Uterus (tissue), 3 donors: ENCODE measurements at regions not wholly inside any gene's neighbourhood (a gene's known extent, or its start where the extent isn't known, plus 50 kb on each side); places are given as distances from the start of the nearest gene placed in this dataset.
"Not testable (repeated sequence)": the region's sequence is repeated elsewhere in the genome, so short reads cannot be mapped to it uniquely, and the experiment has no call there.

Experiments used
- DNase-seq, 2 donors: peaks; one replicate each; pipeline ENCODE4 v3.0.0-alpha.2; 2019 to 2020
- H3K27ac ChIP-seq, 2 donors: fragments of 200-600 bp; sonication (generic); 1 replicate in 1 of 2; 2 replicates in 1 of 2; pipeline ENCODE4 v1.5.1; 2016 to 2018
- H3K27me3 ChIP-seq, 2 donors: fragments of 200-600 bp; sonication (generic); one replicate each; pipeline ENCODE4 v1.5.1; 2018 to 2019; ENCODE audit warnings: control low read depth in 1 of 2
- H3K36me3 ChIP-seq, 2 donors: fragments of 200-600 bp; sonication (generic); one replicate each; pipeline ENCODE4 v1.5.1; 2019; ENCODE audit warnings: control low read depth in 1 of 2
- H3K4me1 ChIP-seq, 2 donors: fragments of 200-600 bp; sonication (generic); one replicate each; pipeline ENCODE4 v1.5.1; 2018 to 2019; ENCODE audit warnings: control low read depth in 1 of 2
- H3K4me3 ChIP-seq, 2 donors: fragments of 200-600 bp; sonication (generic); 1 replicate in 1 of 2; 2 replicates in 1 of 2; pipeline ENCODE4 v1.5.1; 2018 to 2019; ENCODE audit warnings: mild to moderate bottlenecking in 1 of 2
- H3K9me3 ChIP-seq, 2 donors: fragments of 200-600 bp; sonication (generic); one replicate each; pipeline ENCODE4 v1.5.1; 2019; ENCODE audit warnings: control low read depth in 1 of 2
- POLR2A ChIP-seq, 2 donors: fragments of 450-650 bp; IDR thresholded peaks; one replicate each; pipeline ENCODE4 v1.6.1; 2016; ENCODE audit warnings: antibody characterized with exemption in 2 of 2, mild to moderate bottlenecking in 1 of 2, moderate library complexity in 1 of 2
- intact Hi-C: fragments of 100-400 bp; cut with DNase I; formaldehyde crosslinking; loops from one replicate; pipeline ENCODE4 v1.15.1; 2023; ENCODE audit warnings: low total_unique reads
- TF ChIP-seq, protein P1 (sequence below), 4 experiments: fragments of 200-600 bp in 2 of 4; fragments of 450-650 bp in 2 of 4; sonication (generic) in 2 of 4; IDR thresholded peaks; one replicate each; pipeline ENCODE4 v1.5.1; 2016 to 2019; ENCODE audit warnings: antibody characterized with exemption in 4 of 4, mild to moderate bottlenecking in 2 of 4, moderate library complexity in 1 of 4
- donor health status: DM: yes; HTN: yes; CAD: no.

GRCh38 chr12:20003252-20003651, 365.1 kb upstream of the PDE3A start:
- DNase-seq = no peak
- Histone ChIP-seq H3K27me3 (no peaks in the 10 kb centered on the region), H3K9me3 (no peaks in the 10 kb centered on the region), H3K27ac (no peak overlapping the region), H3K4me3 (no peak overlapping the region), H3K36me3 (no peaks in the 10 kb centered on the region), H3K4me1 (no peaks in the 10 kb centered on the region)
- intact Hi-C loops = no loop called here
- no peak for TF ChIP-seq POLR2A (IDR thresholded peaks at IDR 0.05)
- TF ChIP-seq, protein P1, sequence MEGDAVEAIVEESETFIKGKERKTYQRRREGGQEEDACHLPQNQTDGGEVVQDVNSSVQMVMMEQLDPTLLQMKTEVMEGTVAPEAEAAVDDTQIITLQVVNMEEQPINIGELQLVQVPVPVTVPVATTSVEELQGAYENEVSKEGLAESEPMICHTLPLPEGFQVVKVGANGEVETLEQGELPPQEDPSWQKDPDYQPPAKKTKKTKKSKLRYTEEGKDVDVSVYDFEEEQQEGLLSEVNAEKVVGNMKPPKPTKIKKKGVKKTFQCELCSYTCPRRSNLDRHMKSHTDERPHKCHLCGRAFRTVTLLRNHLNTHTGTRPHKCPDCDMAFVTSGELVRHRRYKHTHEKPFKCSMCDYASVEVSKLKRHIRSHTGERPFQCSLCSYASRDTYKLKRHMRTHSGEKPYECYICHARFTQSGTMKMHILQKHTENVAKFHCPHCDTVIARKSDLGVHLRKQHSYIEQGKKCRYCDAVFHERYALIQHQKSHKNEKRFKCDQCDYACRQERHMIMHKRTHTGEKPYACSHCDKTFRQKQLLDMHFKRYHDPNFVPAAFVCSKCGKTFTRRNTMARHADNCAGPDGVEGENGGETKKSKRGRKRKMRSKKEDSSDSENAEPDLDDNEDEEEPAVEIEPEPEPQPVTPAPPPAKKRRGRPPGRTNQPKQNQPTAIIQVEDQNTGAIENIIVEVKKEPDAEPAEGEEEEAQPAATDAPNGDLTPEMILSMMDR (IDR thresholded peaks at IDR 0.05) = no peak

- Histone ChIP-seq H3K36me3 (no peaks in the 10 kb centered on the region), H3K4me3 (no peak overlapping the region), H3K27me3 (no peaks in the 10 kb centered on the region), H3K9me3 (no peaks in the 10 kb centered on the region), H3K4me1 (no peaks in the 10 kb centered on the region), H3K27ac (no peak overlapping the region)
- TF ChIP-seq POLR2A (IDR thresholded peaks at IDR 0.05) = no peak
- TF ChIP-seq, protein P1 (IDR thresholded peaks at IDR 0.05) = no peak
- intact Hi-C loops = no loop called here
- DNase-seq = no peak
These were observed 363.4 kb upstream of the PDE3A start for GRCh38 chr12:20004952-20005351.

GRCh38 chr12:20006871-20007730, 361.2 kb upstream of the PDE3A start:
- no peaks in the 10 kb centered on the region for H3K27me3 ChIP-seq
- intact Hi-C loops = no loop called here
- H3K9me3 ChIP-seq = no peaks in the 10 kb centered on the region
- no peak for TF ChIP-seq POLR2A (IDR thresholded peaks at IDR 0.05)
- TF ChIP-seq, protein P1 (IDR thresholded peaks at IDR 0.05) = no peak
- H3K36me3 ChIP-seq = no peaks in the 10 kb centered on the region
- no peak overlapping the region for H3K4me3 ChIP-seq
- no peak for DNase-seq
- H3K27ac ChIP-seq = no peak overlapping the region
- no peaks in the 10 kb centered on the region for H3K4me1 ChIP-seq

GRCh38 chr12:20009965-20010364, 358.4 kb upstream of the PDE3A start:
- intact Hi-C loops, H3K4me3 ChIP-seq, H3K27ac ChIP-seq, H3K27me3 ChIP-seq, DNase-seq, H3K4me1 ChIP-seq, H3K9me3 ChIP-seq, H3K36me3 ChIP-seq: not testable (repeated sequence)

- DNase-seq = peak in 1 of 2 donors; percentile 44
These were observed 357.1 kb upstream of the PDE3A start for GRCh38 chr12:20011200-20011599.

More at GRCh38 chr12:20011200-20011599, 357.1 kb upstream of the PDE3A start:
- H3K4me3 ChIP-seq = no peak overlapping the region
- H3K4me1 ChIP-seq = no peaks in the 10 kb centered on the region
- no peaks in the 10 kb centered on the region for H3K36me3 ChIP-seq
- intact Hi-C loops = no loop called here
- TF ChIP-seq, protein P1 (IDR thresholded peaks at IDR 0.05) = no peak
- no peak for TF ChIP-seq POLR2A (IDR thresholded peaks at IDR 0.05)
- H3K9me3 ChIP-seq = no peaks in the 10 kb centered on the region
- H3K27me3 ChIP-seq = no peaks in the 10 kb centered on the region
- H3K27ac ChIP-seq = no peak overlapping the region
